H1 (cell line): ENCODE measurements at regions not wholly inside any gene's neighbourhood (a gene's known extent, or its start where the extent isn't known, plus 50 kb on each side); places are given as distances from the start of the nearest gene placed in this dataset.

Experiments used
- CTCF ChIP-seq, 3 experiments: IDR thresholded peaks; 1 replicate in 2 of 3; 2 replicates in 1 of 3; pipeline versions ENCODE4 v1.5.1 to v1.6.1; 2011; ENCODE audit warnings: low read length in 3 of 3, mild to moderate bottlenecking in 3 of 3, inconsistent platforms in 2 of 3, low read depth in 1 of 3, moderate library complexity in 1 of 3; ENCODE audit not compliant: insufficient read depth in 1 of 3; ENCODE audit errors: control extremely low read depth in 1 of 3

- no peak for TF ChIP-seq CTCF (IDR thresholded peaks at IDR 0.05; ENCODE audit: control extremely low read depth in 1 of 3, insufficient read depth in 1 of 3, low read depth in 1 of 3, low read length in 3 of 3)
These were observed 500.5 kb downstream of the SETD4 start (continued) for GRCh38 chr21:35559829-35560225.
